ENCODE measurements at regions not wholly inside any gene's neighbourhood (a gene's known extent, or its start where the extent isn't known, plus 50 kb on each side); places are given as distances from the start of the nearest gene placed in this dataset.

DNA sequence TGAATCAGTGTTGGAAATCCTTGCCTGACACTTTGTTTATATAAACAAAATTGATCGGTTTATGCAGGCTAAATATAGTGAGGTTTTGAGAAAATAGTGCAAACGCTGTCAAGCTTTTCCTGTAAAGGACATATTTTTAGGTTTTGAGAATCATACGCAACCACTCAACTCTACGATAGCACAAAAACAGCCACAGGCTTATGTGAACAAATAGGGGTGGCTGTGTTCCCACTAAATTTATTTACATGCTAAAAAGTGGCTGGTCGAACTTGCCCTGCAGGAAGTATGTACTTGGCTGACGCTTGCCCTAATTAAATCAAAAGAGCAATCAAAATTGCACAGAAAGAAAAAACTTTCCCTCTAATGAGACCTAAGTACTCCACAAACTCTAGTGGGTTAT, 234.7 kb upstream of the CACNA2D1 start:
- Histone ChIP-seq H3K4me2 (no peak overlapping the region), H3F3A (ENCODE audit: insufficient read depth, low read depth) (no peaks in the 10 kb centered on the region), H3K9me3 (ENCODE audit: insufficient read depth, low read depth) (no peaks in the 10 kb centered on the region), H3K9me2 (ENCODE audit: insufficient read depth) (no peaks in the 10 kb centered on the region), H3K27me3 (ENCODE audit: insufficient read depth, low read depth) (no peaks in the 10 kb centered on the region), H3K27ac (no peak overlapping the region), H3K79me2 (ENCODE audit: low read depth) (no peaks in the 10 kb centered on the region), H3K4me1 (replicated peaks; ENCODE audit: insufficient read depth) (no peaks in the 10 kb centered on the region), H2AFZ (no peak overlapping the region), H4K20me1 (ENCODE audit: insufficient read depth) (no peaks in the 10 kb centered on the region), H3K4me3 (no peak overlapping the region), H3K36me3 (ENCODE audit: low read depth) (no peaks in the 10 kb centered on the region)
- POLR2A ChIA-PET (ENCODE audit: unreplicated experiment), result no interaction called here
- BruUV-seq (replicated peaks), result no TSS peak
- DNase-seq, result no peak
- CTCF ChIA-PET, result no interaction called here
- intact Hi-C loops (cut with micrococcal nuclease; ENCODE audit: unreplicated experiment), result no loop called here
- TF ChIP-seq, protein P1, sequence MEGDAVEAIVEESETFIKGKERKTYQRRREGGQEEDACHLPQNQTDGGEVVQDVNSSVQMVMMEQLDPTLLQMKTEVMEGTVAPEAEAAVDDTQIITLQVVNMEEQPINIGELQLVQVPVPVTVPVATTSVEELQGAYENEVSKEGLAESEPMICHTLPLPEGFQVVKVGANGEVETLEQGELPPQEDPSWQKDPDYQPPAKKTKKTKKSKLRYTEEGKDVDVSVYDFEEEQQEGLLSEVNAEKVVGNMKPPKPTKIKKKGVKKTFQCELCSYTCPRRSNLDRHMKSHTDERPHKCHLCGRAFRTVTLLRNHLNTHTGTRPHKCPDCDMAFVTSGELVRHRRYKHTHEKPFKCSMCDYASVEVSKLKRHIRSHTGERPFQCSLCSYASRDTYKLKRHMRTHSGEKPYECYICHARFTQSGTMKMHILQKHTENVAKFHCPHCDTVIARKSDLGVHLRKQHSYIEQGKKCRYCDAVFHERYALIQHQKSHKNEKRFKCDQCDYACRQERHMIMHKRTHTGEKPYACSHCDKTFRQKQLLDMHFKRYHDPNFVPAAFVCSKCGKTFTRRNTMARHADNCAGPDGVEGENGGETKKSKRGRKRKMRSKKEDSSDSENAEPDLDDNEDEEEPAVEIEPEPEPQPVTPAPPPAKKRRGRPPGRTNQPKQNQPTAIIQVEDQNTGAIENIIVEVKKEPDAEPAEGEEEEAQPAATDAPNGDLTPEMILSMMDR (conservative IDR thresholded peaks at IDR 0.05), result no peak
- no peak for TF ChIP-seq EZH2 (IDR thresholded peaks at IDR 0.05; ENCODE audit: low read depth)

DNA sequence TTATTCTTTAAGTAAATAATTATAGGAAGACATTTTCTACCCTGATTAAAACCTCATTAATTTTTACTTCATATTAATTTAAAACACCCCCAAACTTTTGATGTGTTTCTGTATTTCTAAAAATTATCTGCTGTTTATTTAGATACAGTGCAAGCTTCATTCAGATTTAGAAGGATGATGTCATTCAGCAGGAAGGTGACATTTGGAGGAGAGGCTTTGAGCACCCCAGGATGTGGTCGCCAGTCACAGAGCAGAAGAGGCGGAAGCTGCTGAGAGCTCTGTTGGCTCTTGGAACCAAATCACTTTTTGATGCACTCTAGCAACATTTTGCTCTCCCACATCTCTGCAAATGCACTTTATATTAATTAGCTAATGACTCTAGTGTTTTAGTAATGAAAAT, 233.9 kb upstream of the CACNA2D1 start:
- no peak for DNase-seq
- intact Hi-C loops (cut with micrococcal nuclease; ENCODE audit: unreplicated experiment), result no loop called here
- no peaks in the 10 kb centered on the region for H3K36me3 ChIP-seq (ENCODE audit: low read depth)
- H3K79me2 ChIP-seq (ENCODE audit: low read depth), result no peaks in the 10 kb centered on the region
- H3K27me3 ChIP-seq (ENCODE audit: insufficient read depth, low read depth), result no peaks in the 10 kb centered on the region
- BruUV-seq (replicated peaks), result no TSS peak
- TF ChIP-seq EZH2 (IDR thresholded peaks at IDR 0.05; ENCODE audit: low read depth), result no peak
- TF ChIP-seq, protein P1 (conservative IDR thresholded peaks at IDR 0.05), result no peak
- POLR2A ChIA-PET (ENCODE audit: unreplicated experiment), result no interaction called here
- H3K27ac ChIP-seq, result no peak overlapping the region
- no peaks in the 10 kb centered on the region for H4K20me1 ChIP-seq (ENCODE audit: insufficient read depth)
- H3F3A ChIP-seq (ENCODE audit: insufficient read depth, low read depth), result no peaks in the 10 kb centered on the region
- H3K9me2 ChIP-seq (ENCODE audit: insufficient read depth), result no peaks in the 10 kb centered on the region
- no peaks in the 10 kb centered on the region for H3K9me3 ChIP-seq (ENCODE audit: insufficient read depth, low read depth)
- CTCF ChIA-PET, result no interaction called here
- H3K4me3 ChIP-seq, result no peak overlapping the region
- no peak overlapping the region for H3K4me2 ChIP-seq
- no peaks in the 10 kb centered on the region for H3K4me1 ChIP-seq (replicated peaks; ENCODE audit: insufficient read depth)
- H2AFZ ChIP-seq, result no peak overlapping the region

DNA sequence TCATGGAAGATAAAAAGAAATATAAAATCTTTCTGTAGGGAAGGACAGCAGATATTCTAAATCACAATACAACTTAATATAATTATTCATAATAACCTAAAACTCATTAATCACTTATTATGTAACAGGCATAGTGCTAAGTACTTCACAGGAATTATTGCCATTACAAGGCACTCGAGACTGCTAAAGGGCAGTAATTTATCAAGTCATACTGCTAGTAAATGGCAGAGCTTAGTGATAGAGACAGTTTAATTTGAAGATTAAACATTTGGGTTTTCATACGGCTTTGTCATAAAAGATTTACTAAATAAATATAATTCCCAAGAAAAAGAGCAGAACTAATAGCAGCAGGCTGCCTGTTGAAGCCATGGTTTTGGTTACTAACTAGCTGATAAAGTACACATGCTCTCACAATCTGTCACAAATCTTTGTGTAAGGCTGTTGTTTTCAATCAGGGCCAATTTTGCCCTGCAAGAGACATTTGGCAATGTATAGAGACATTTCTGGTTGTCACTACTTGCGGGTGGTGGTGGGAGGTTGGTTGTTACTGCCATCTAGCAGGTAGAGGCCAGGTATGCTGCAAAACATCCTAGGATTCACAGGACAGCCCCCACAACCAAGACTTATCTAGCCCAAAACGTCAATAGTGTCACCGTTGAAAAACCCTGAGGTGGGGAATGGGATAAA, 233.3 kb upstream of the CACNA2D1 start:
- intact Hi-C loops (cut with micrococcal nuclease; ENCODE audit: unreplicated experiment), result no loop called here
- CTCF ChIA-PET, result no interaction called here

More for the DNA sequence above, 233.3 kb upstream of the CACNA2D1 start:
- Histone ChIP-seq H3K4me3 (no peak overlapping the region), H3K79me2 (ENCODE audit: low read depth) (no peaks in the 10 kb centered on the region), H3K9me3 (ENCODE audit: insufficient read depth, low read depth) (no peaks in the 10 kb centered on the region), H4K20me1 (ENCODE audit: insufficient read depth) (no peaks in the 10 kb centered on the region), H3F3A (ENCODE audit: insufficient read depth, low read depth) (no peaks in the 10 kb centered on the region), H3K27me3 (ENCODE audit: insufficient read depth, low read depth) (no peaks in the 10 kb centered on the region), H2AFZ (no peak overlapping the region), H3K4me1 (replicated peaks; ENCODE audit: insufficient read depth) (no peaks in the 10 kb centered on the region), H3K4me2 (no peak overlapping the region), H3K27ac (no peak overlapping the region), H3K9me2 (ENCODE audit: insufficient read depth) (no peaks in the 10 kb centered on the region), H3K36me3 (ENCODE audit: low read depth) (no peaks in the 10 kb centered on the region)
- DNase-seq, result no peak
- POLR2A ChIA-PET (ENCODE audit: unreplicated experiment), result no interaction called here
- no TSS peak for BruUV-seq (replicated peaks)
- no peak for TF ChIP-seq EZH2 (IDR thresholded peaks at IDR 0.05; ENCODE audit: low read depth)
- TF ChIP-seq, protein P1 (conservative IDR thresholded peaks at IDR 0.05), result no peak

Data from PC-9 (cell line).